HEK293T (cell line): ENCODE measurements at regions not wholly inside any gene's neighbourhood (a gene's known extent, or its start where the extent isn't known, plus 50 kb on each side); places are given as distances from the start of the nearest gene placed in this dataset.

ENCODE experiments used
- ARNT ChIP-seq: fragments of 450-650 bp; IDR thresholded peaks from 2 replicates; pipeline ENCODE4 v1.6.1; 2017; ENCODE audit warnings: mild to moderate bottlenecking
- BHLHE40 ChIP-seq: fragments of 450-650 bp; IDR thresholded peaks from 2 replicates; pipeline ENCODE4 v1.6.1; 2016; ENCODE audit warnings: mild to moderate bottlenecking, moderate library complexity, borderline replicate concordance
- ELF4 ChIP-seq: fragments of 450-650 bp; IDR thresholded peaks from 2 replicates; pipeline ENCODE4 v1.6.1; 2017; ENCODE audit warnings: antibody characterized with exemption
- FOXK2 ChIP-seq: fragments of 450-650 bp; IDR thresholded peaks from 2 replicates; pipeline ENCODE4 v1.6.1; 2016; ENCODE audit warnings: mild to moderate bottlenecking
- FOXM1 ChIP-seq: fragments of 450-650 bp; IDR thresholded peaks from 2 replicates; pipeline ENCODE4 v1.6.1; 2017; ENCODE audit warnings: mild to moderate bottlenecking, borderline replicate concordance
- PKNOX1 ChIP-seq: fragments of 450-650 bp; IDR thresholded peaks from 2 replicates; pipeline ENCODE4 v1.6.1; 2016
- SP1 ChIP-seq: fragments of 450-650 bp; IDR thresholded peaks from 2 replicates; pipeline ENCODE4 v1.6.1; 2017
- TARDBP ChIP-seq: fragments of 450-650 bp; IDR thresholded peaks from 2 replicates; pipeline ENCODE4 v1.6.1; 2016

DNA sequence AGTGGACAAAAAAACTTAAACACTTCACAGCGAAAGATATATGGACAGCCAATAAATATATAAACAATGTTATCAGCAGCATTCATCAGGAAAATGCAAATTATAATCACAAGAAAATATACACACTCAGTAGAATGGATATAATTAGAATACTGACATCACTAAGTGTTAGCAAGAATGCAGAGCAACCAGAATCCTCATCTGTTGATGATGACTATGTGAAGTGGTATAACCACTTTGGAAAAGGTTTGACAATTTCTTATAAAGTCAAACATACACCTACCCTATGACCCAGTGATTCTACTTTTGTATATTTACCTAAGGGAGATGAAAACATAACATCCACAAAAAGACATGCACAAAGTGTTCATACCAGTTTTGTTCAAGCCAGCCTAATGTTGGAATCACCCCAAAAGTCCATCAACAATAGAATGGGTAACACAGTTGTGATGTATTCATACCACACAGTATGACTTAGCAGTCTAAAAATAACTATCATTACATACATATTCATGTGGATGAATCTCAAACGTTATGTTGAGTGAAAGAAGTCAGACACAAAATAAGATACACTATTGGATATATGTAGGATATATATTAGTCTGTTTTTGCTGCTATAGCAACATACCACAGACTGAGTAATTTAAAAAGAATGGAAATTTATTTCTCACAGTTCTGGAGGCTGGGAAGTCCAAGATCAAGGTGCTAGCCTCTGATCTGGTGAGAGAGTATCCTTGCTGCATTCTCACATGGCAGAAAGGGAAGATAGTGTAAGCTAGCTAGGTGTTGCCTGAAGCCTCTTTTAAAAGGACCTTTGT lies 148.8 kb upstream of the ADAMTSL1 start:
- TF ChIP-seq FOXK2 (no peak), SP1 (no peak), ELF4 (no peak), BHLHE40 (no peak), FOXM1 (no peak), TARDBP (no peak), ARNT (no peak), PKNOX1 (no peak)
